ENCODE measurements at regions not wholly inside any gene's neighbourhood (a gene's known extent, or its start where the extent isn't known, plus 50 kb on each side); places are given as distances from the start of the nearest gene placed in this dataset.

DNA sequence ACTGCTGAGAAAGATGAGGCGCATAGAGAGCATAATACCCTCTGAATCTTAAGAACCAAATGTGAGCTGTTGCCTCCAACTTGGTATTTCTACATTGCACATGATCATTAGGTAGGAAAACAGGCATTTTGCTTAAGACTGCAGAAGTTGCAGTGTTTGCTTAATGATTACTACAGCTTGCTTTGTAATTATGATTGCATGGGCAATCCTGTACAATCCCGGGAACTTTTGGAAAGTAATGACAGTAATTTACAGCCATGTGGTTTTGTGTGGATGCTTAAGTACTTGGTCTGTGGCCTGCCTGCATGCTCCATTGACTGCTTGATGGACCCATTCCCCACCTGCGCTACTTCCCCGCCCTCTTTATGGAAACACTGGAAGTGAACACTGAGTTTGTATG is 301.1 kb downstream of the DIPK2A start:
- no peak overlapping the region for H3K23ac ChIP-seq (ENCODE audit: low read length)
- H3K36me3 ChIP-seq (ENCODE audit: control insufficient read depth in 1 of 2, insufficient read depth in 2 of 2, low read length in 2 of 2) = no peaks in the 10 kb centered on the region
- WGBS (ENCODE audit: extremely low coverage, insufficient coverage, insufficient read length) = no CpG with 5 or more reads among the region's 4 CpGs
- no peak overlapping the region for H3K18ac ChIP-seq (ENCODE audit: low read length)
- H2BK120ac ChIP-seq (ENCODE audit: insufficient read depth, low read length, poor library complexity) = no peak overlapping the region
- H3K4me1 ChIP-seq (ENCODE audit: control insufficient read depth in 1 of 2, insufficient read depth in 2 of 2, low read length in 2 of 2) = no peaks in the 10 kb centered on the region
- H3K27ac ChIP-seq (ENCODE audit: low read depth, low read length) = no peak overlapping the region
- H2AFZ ChIP-seq (ENCODE audit: insufficient read depth, low read length, poor library complexity) = no peak overlapping the region
- no peaks in the 10 kb centered on the region for H3K79me2 ChIP-seq (ENCODE audit: control insufficient read depth, insufficient read depth, low read length, poor library complexity)
- no peaks in the 10 kb centered on the region for H3K27me3 ChIP-seq (ENCODE audit: insufficient read depth, low read length)
- H2BK5ac ChIP-seq (ENCODE audit: low read depth, low read length, poor library complexity) = no peak overlapping the region
- H4K8ac ChIP-seq (ENCODE audit: low read depth, low read length) = no peak overlapping the region
- no peaks in the 10 kb centered on the region for H3K9me3 ChIP-seq (ENCODE audit: insufficient read depth, low read depth, low read length)
- no peak overlapping the region for H2BK12ac ChIP-seq (ENCODE audit: low read length)
- no peak overlapping the region for H3K4me2 ChIP-seq (ENCODE audit: low read length)
- H3K14ac ChIP-seq (ENCODE audit: low read length) = no peak overlapping the region
- no peak overlapping the region for H2AK5ac ChIP-seq (ENCODE audit: low read length)
- H3K79me1 ChIP-seq (ENCODE audit: low read length) = no peaks in the 10 kb centered on the region
- H3K4me3 ChIP-seq (ENCODE audit: low read depth, low read length) = no peak overlapping the region
- no peak overlapping the region for H3K4ac ChIP-seq (ENCODE audit: low read depth, low read length)
- no peak overlapping the region for H4K91ac ChIP-seq (ENCODE audit: low read depth, low read length)
- H3K9ac ChIP-seq (ENCODE audit: low read length) = no peak overlapping the region
- DNase-seq = no peak
- H4K12ac ChIP-seq (ENCODE audit: low read depth, low read length) = no peak overlapping the region

DNA sequence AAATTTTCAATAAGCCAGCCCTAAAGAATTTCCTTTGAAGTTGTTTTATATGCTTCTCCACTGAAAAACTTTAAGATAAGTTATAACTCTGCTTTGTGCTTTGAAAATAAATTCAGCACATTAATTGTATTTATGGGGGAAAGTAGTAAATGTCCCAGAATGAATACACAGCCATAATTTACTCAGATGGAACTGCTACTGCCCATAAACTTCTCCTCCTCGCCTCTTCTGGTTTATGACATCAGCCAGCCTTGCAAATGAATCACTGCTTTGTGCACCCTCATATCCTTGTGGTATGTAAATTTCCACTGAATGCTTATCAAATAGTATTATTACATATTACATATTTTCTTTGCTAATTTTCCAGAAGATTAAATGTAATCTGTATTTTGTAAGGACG is 302.0 kb downstream of the DIPK2A start:
- no peaks in the 10 kb centered on the region for H3K36me3 ChIP-seq (ENCODE audit: control insufficient read depth in 1 of 2, insufficient read depth in 2 of 2, low read length in 2 of 2)
- no peaks in the 10 kb centered on the region for H3K27me3 ChIP-seq (ENCODE audit: insufficient read depth, low read length)
- H2BK5ac ChIP-seq (ENCODE audit: low read depth, low read length, poor library complexity) = no peak overlapping the region
- no peak overlapping the region for H2BK120ac ChIP-seq (ENCODE audit: insufficient read depth, low read length, poor library complexity)
- no peaks in the 10 kb centered on the region for H3K9me3 ChIP-seq (ENCODE audit: insufficient read depth, low read depth, low read length)
- no peak overlapping the region for H3K14ac ChIP-seq (ENCODE audit: low read length)
- H3K23ac ChIP-seq (ENCODE audit: low read length) = no peak overlapping the region
- H3K9ac ChIP-seq (ENCODE audit: low read length) = no peak overlapping the region
- H3K27ac ChIP-seq (ENCODE audit: low read depth, low read length) = no peak overlapping the region
- H3K18ac ChIP-seq (ENCODE audit: low read length) = no peak overlapping the region
- no peak overlapping the region for H2BK12ac ChIP-seq (ENCODE audit: low read length)
- no peak overlapping the region for H3K4me3 ChIP-seq (ENCODE audit: low read depth, low read length)
- no peak overlapping the region for H4K12ac ChIP-seq (ENCODE audit: low read depth, low read length)
- H2AFZ ChIP-seq (ENCODE audit: insufficient read depth, low read length, poor library complexity) = no peak overlapping the region
- no peak overlapping the region for H4K8ac ChIP-seq (ENCODE audit: low read depth, low read length)
- no peak for DNase-seq
- H2AK5ac ChIP-seq (ENCODE audit: low read length) = no peak overlapping the region
- H3K4me2 ChIP-seq (ENCODE audit: low read length) = no peak overlapping the region
- no CpG with 5 or more reads among the region's 2 CpGs for WGBS (ENCODE audit: extremely low coverage, insufficient coverage, insufficient read length)
- H3K79me2 ChIP-seq (ENCODE audit: control insufficient read depth, insufficient read depth, low read length, poor library complexity) = no peaks in the 10 kb centered on the region
- no peak overlapping the region for H3K4ac ChIP-seq (ENCODE audit: low read depth, low read length)
- no peak overlapping the region for H4K91ac ChIP-seq (ENCODE audit: low read depth, low read length)
- no peaks in the 10 kb centered on the region for H3K79me1 ChIP-seq (ENCODE audit: low read length)
- H3K4me1 ChIP-seq (ENCODE audit: control insufficient read depth in 1 of 2, insufficient read depth in 2 of 2, low read length in 2 of 2) = no peaks in the 10 kb centered on the region

DNA sequence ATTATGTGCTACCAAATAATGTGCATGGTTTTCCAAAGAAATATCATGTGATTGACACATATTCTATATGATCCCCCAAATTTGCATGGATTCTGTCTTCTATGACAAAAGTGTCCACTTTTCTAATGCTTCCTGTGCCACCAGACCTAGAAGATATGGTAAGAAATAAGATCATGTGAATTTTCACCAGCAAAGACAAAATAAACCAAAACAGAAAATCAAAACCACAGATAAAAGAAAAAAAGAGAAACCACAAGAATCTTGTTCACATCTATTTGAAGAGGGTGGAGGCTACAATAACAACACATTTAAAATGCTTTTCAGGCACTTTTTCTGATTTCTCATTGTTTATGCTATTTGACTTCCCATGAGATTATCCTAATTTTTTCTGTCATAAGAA is 303.4 kb downstream of the DIPK2A start:
- Histone ChIP-seq H2BK120ac (ENCODE audit: insufficient read depth, low read length, poor library complexity) (no peak overlapping the region), H4K12ac (ENCODE audit: low read depth, low read length) (no peak overlapping the region), H3K79me1 (ENCODE audit: low read length) (no peaks in the 10 kb centered on the region), H3K9me3 (ENCODE audit: insufficient read depth, low read depth, low read length) (no peaks in the 10 kb centered on the region), H3K79me2 (ENCODE audit: control insufficient read depth, insufficient read depth, low read length, poor library complexity) (no peaks in the 10 kb centered on the region), H3K9ac (ENCODE audit: low read length) (no peak overlapping the region), H4K91ac (ENCODE audit: low read depth, low read length) (no peak overlapping the region), H3K4me1 (ENCODE audit: control insufficient read depth in 1 of 2, insufficient read depth in 2 of 2, low read length in 2 of 2) (no peaks in the 10 kb centered on the region), H4K8ac (ENCODE audit: low read depth, low read length) (no peak overlapping the region), H3K23ac (ENCODE audit: low read length) (no peak overlapping the region), H3K18ac (ENCODE audit: low read length) (no peak overlapping the region), H3K4me2 (ENCODE audit: low read length) (no peak overlapping the region), H3K4ac (ENCODE audit: low read depth, low read length) (no peak overlapping the region), H3K27me3 (ENCODE audit: insufficient read depth, low read length) (no peaks in the 10 kb centered on the region), H3K4me3 (ENCODE audit: low read depth, low read length) (no peak overlapping the region), H3K14ac (ENCODE audit: low read length) (no peak overlapping the region), H2AFZ (ENCODE audit: insufficient read depth, low read length, poor library complexity) (no peak overlapping the region), H2BK12ac (ENCODE audit: low read length) (no peak overlapping the region), H3K27ac (ENCODE audit: low read depth, low read length) (no peak overlapping the region), H3K36me3 (ENCODE audit: control insufficient read depth in 1 of 2, insufficient read depth in 2 of 2, low read length in 2 of 2) (no peaks in the 10 kb centered on the region), H2BK5ac (ENCODE audit: low read depth, low read length, poor library complexity) (no peak overlapping the region), H2AK5ac (ENCODE audit: low read length) (no peak overlapping the region)
- no peak for DNase-seq

DNA sequence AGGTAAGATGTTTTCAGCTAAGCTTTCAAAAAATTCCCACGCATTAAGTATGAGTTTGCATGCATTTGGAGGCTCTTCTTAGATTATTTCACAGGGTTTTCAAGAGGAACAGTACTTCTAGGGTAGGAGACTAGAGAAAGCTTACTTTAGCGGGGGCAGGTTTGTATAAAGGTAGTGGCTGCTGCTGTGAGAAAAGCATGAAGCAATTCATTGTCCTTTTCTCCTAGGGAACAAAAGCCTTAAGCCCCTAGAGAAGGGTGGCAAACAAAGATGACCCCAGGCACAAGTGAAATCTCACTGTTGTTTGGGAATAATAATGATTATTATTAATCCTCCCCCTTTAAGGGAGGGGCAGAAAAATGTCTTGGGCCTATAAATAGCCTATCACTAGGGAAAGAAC is 310.7 kb downstream of the DIPK2A start:
- H3K9me3 ChIP-seq (ENCODE audit: insufficient read depth, low read depth, low read length) = no peaks in the 10 kb centered on the region
- no peak overlapping the region for H4K12ac ChIP-seq (ENCODE audit: low read depth, low read length)
- no CpG with 5 or more reads among the region's 2 CpGs for WGBS (ENCODE audit: extremely low coverage, insufficient coverage, insufficient read length)
- no peak overlapping the region for H4K8ac ChIP-seq (ENCODE audit: low read depth, low read length)
- peaks cover 0 to 3% of the 10 kb centered on the region in 2 experiments for H3K4me1 ChIP-seq (ENCODE audit: control insufficient read depth in 1 of 2, insufficient read depth in 2 of 2, low read length in 2 of 2)
- no peak overlapping the region for H3K9ac ChIP-seq (ENCODE audit: low read length)
- H2AK5ac ChIP-seq (ENCODE audit: low read length) = no peak overlapping the region
- no peak overlapping the region for H3K23ac ChIP-seq (ENCODE audit: low read length)
- H2BK120ac ChIP-seq (ENCODE audit: insufficient read depth, low read length, poor library complexity) = no peak overlapping the region
- H3K4me2 ChIP-seq (ENCODE audit: low read length) = no peak overlapping the region
- peaks cover 2% of the 10 kb centered on the region for H3K79me1 ChIP-seq (ENCODE audit: low read length)
- no peak overlapping the region for H3K4me3 ChIP-seq (ENCODE audit: low read depth, low read length)
- peaks cover 2% of the 10 kb centered on the region for H3K79me2 ChIP-seq (ENCODE audit: control insufficient read depth, insufficient read depth, low read length, poor library complexity)
- no peak overlapping the region for H3K27ac ChIP-seq (ENCODE audit: low read depth, low read length)
- no peaks in the 10 kb centered on the region for H3K27me3 ChIP-seq (ENCODE audit: insufficient read depth, low read length)
- H3K4ac ChIP-seq (ENCODE audit: low read depth, low read length) = no peak overlapping the region
- no peak overlapping the region for H3K14ac ChIP-seq (ENCODE audit: low read length)
- no peak for DNase-seq
- no peaks in the 10 kb centered on the region for H3K36me3 ChIP-seq (ENCODE audit: control insufficient read depth in 1 of 2, insufficient read depth in 2 of 2, low read length in 2 of 2)
- H2AFZ ChIP-seq (ENCODE audit: insufficient read depth, low read length, poor library complexity) = no peak overlapping the region
- H2BK5ac ChIP-seq (ENCODE audit: low read depth, low read length, poor library complexity) = no peak overlapping the region
- no peak overlapping the region for H4K91ac ChIP-seq (ENCODE audit: low read depth, low read length)
- H3K18ac ChIP-seq (ENCODE audit: low read length) = no peak overlapping the region
- H2BK12ac ChIP-seq (ENCODE audit: low read length) = no peak overlapping the region
